ENCODE measurements at regions not wholly inside any gene's neighbourhood (a gene's known extent, or its start where the extent isn't known, plus 50 kb on each side); places are given as distances from the start of the nearest gene placed in this dataset.

DNA sequence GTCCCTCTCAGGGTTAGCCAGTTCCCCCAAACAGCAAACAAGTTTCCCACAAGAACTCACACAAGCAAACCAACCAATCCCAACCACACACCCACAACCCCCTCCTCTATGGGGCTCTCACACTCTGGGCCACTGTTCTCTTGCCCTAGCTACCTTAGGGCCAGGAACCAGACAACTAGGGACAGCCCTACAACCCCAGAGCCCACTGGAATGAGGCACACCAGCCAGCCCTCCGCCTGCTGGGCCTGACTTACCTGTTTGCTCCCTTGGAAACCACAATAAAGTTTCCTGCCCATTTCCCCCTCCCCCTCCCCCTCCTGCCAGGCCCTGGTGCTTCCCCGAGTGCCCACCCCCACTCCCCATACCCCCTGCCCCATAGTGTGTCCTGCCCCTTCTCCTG, 132.6 kb downstream of the WDR11 start:
- DNase-seq (no peak), ATAC-seq (replicated peaks in 1 of 4) (no peak)
- POLR2A ChIA-PET, result no interaction called here
- CTCF ChIA-PET, result interaction anchor here in 1 of 2 donors (0.7 kb wide), 1 partner anchor 227 kb away, joined by 3 read pairs; no protein-coding TSS in a partner anchor
- H3K27me3 ChIP-seq (replicated peaks in 1 of 2; ENCODE audit: control insufficient read depth in 2 of 2, extremely low read depth in 1 of 2, insufficient read depth in 2 of 2, low read length in 1 of 2), result peaks cover 6 to 34% of the 10 kb centered on the region in 2 experiments
- Mint-ChIP-seq H3K4me1 (peaks cover 0 to 13% (median 8%) of the 10 kb centered on the region in 3 donors), H3K27me3 (peaks cover 29 to 33% of the 10 kb centered on the region in 2 donors), H3K27ac (no peak overlapping the region), H3K4me3 (no peak overlapping the region), H3K9me3 (peaks cover 3 to 10% (median 7%) of the 10 kb centered on the region in 3 donors), H3K36me3 (no peaks in the 10 kb centered on the region)
- H3K36me3 ChIP-seq (ENCODE audit: control insufficient read depth in 2 of 2, extremely low read depth in 1 of 2, insufficient read depth in 1 of 2, low read length in 1 of 2), result no peaks in the 10 kb centered on the region
- no peaks in the 10 kb centered on the region for H3K9me3 ChIP-seq
- H3K27ac ChIP-seq (ENCODE audit: low read length), result no peak overlapping the region
- 100% methylated on average over 1 of the region's 2 CpGs for WGBS (ENCODE audit: insufficient coverage)
- no peak overlapping the region for H3K4me3 ChIP-seq (ENCODE audit: control insufficient read depth in 1 of 2, extremely low read depth in 1 of 2, low read length in 1 of 2)
- peaks cover 0 to 13% of the 10 kb centered on the region in 2 experiments for H3K4me1 ChIP-seq (ENCODE audit: control insufficient read depth in 1 of 2, extremely low read depth in 1 of 2, insufficient read depth in 2 of 2, low read length in 2 of 2)

- Mint-ChIP-seq H3K9me3 (peaks cover 4 to 12% (median 10%) of the 10 kb centered on the region in 3 donors), H3K4me1 (peaks cover 0 to 10% (median 3%) of the 10 kb centered on the region in 3 donors), H3K36me3 (no peaks in the 10 kb centered on the region), H3K4me3 (no peak overlapping the region), H3K27ac (no peak overlapping the region), H3K27me3 (peaks cover 25 to 32% of the 10 kb centered on the region in 2 donors)
- 62% methylated on average over 4 of the region's 4 CpGs for WGBS (ENCODE audit: insufficient coverage)
- Histone ChIP-seq H3K4me1 (ENCODE audit: control insufficient read depth in 1 of 2, extremely low read depth in 1 of 2, insufficient read depth in 2 of 2, low read length in 2 of 2) (peaks cover 0 to 9% of the 10 kb centered on the region in 2 experiments), H3K27ac (ENCODE audit: low read length) (no peak overlapping the region), H3K4me3 (ENCODE audit: control insufficient read depth in 1 of 2, extremely low read depth in 1 of 2, low read length in 1 of 2) (no peak overlapping the region), H3K9me3 (no peaks in the 10 kb centered on the region), H3K36me3 (ENCODE audit: control insufficient read depth in 2 of 2, extremely low read depth in 1 of 2, insufficient read depth in 1 of 2, low read length in 1 of 2) (no peaks in the 10 kb centered on the region), H3K27me3 (replicated peaks in 1 of 2; ENCODE audit: control insufficient read depth in 2 of 2, extremely low read depth in 1 of 2, insufficient read depth in 2 of 2, low read length in 1 of 2) (peaks cover 2 to 30% of the 10 kb centered on the region in 2 experiments)
- DNase-seq (no peak), ATAC-seq (replicated peaks in 1 of 4) (no peak)
- ChIA-PET POLR2A (no interaction called here), CTCF (no interaction called here)
Observed at GRCh38 chr10:120984221-120984620, 133.1 kb downstream of the WDR11 start.

- H3K4me3 Mint-ChIP-seq, result no peak overlapping the region
Observed at GRCh38 chr10:120987359-120987758, 136.2 kb downstream of the WDR11 start.

DNA sequence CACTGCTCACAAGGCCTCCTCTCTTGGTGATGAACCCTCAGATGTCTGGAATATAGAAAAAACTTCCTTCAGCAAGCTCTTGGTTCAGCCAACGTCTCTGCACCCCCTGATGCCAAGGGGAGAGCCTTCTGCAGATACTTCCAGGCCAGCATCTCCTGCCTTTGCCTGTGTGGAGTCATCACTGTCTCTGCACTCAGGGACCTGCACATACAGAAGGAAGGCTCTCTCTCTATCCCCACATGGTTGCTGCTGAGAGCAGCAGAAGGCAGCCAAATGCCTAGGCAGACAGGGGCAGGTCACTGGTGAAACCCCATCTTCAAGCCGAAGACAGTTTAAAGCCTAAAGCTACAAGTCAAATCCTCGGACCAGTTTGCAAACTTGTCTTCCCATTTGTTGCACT, 137.6 kb downstream of the WDR11 start:
- H3K4me3 Mint-ChIP-seq, result no peak overlapping the region
- no peaks in the 10 kb centered on the region for H3K9me3 ChIP-seq
- no peak for DNase-seq
- no peaks in the 10 kb centered on the region for H3K36me3 Mint-ChIP-seq
- H3K4me1 ChIP-seq (ENCODE audit: control insufficient read depth in 1 of 2, extremely low read depth in 1 of 2, insufficient read depth in 2 of 2, low read length in 2 of 2), result peaks cover 0 to 6% of the 10 kb centered on the region in 2 experiments
- H3K27me3 Mint-ChIP-seq, result peaks cover 8 to 19% of the 10 kb centered on the region in 2 donors
- H3K36me3 ChIP-seq (ENCODE audit: control insufficient read depth in 2 of 2, extremely low read depth in 1 of 2, insufficient read depth in 1 of 2, low read length in 1 of 2), result no peaks in the 10 kb centered on the region
- POLR2A ChIA-PET, result no interaction called here
- ATAC-seq (replicated peaks in 1 of 4), result no peak
- WGBS (ENCODE audit: insufficient coverage), result 66% methylated on average over 3 of the region's 3 CpGs
- peaks cover 10 to 13% (median 10%) of the 10 kb centered on the region in 3 donors for H3K9me3 Mint-ChIP-seq
- peaks cover 0 to 6% (median 0%) of the 10 kb centered on the region in 3 donors for H3K4me1 Mint-ChIP-seq
- no peak overlapping the region for H3K27ac ChIP-seq (ENCODE audit: low read length)
- CTCF ChIA-PET, result no interaction called here
- no peak overlapping the region for H3K27ac Mint-ChIP-seq
- H3K4me3 ChIP-seq (ENCODE audit: control insufficient read depth in 1 of 2, extremely low read depth in 1 of 2, low read length in 1 of 2), result no peak overlapping the region
- peaks cover 0 to 13% of the 10 kb centered on the region in 2 experiments for H3K27me3 ChIP-seq (replicated peaks in 1 of 2; ENCODE audit: control insufficient read depth in 2 of 2, extremely low read depth in 1 of 2, insufficient read depth in 2 of 2, low read length in 1 of 2)

More at GRCh38 chr10:120987359-120987758, 136.2 kb downstream of the WDR11 start:
- Mint-ChIP-seq H3K27ac (peak overlapping the region in 1 of 2 donors; percentile 25), H3K36me3 (no peaks in the 10 kb centered on the region), H3K27me3 (peaks cover 10 to 23% of the 10 kb centered on the region in 2 donors), H3K4me1 (peaks cover 0 to 6% (median 0%) of the 10 kb centered on the region in 3 donors), H3K9me3 (peaks cover 7 to 13% (median 10%) of the 10 kb centered on the region in 3 donors)
- WGBS (ENCODE audit: insufficient coverage), result 38% methylated on average over 2 of the region's 2 CpGs
- H3K36me3 ChIP-seq (ENCODE audit: control insufficient read depth in 2 of 2, extremely low read depth in 1 of 2, insufficient read depth in 1 of 2, low read length in 1 of 2), result no peaks in the 10 kb centered on the region
- no peaks in the 10 kb centered on the region for H3K9me3 ChIP-seq
- peaks cover 0 to 6% of the 10 kb centered on the region in 2 experiments for H3K4me1 ChIP-seq (ENCODE audit: control insufficient read depth in 1 of 2, extremely low read depth in 1 of 2, insufficient read depth in 2 of 2, low read length in 2 of 2)
- H3K27ac ChIP-seq (ENCODE audit: low read length), result peak overlapping the region; percentile 29
- H3K4me3 ChIP-seq (ENCODE audit: control insufficient read depth in 1 of 2, extremely low read depth in 1 of 2, low read length in 1 of 2), result no peak overlapping the region
- peak in 1 of 35 experiments; percentile 2 for DNase-seq
- ChIA-PET CTCF (no interaction called here), POLR2A (no interaction called here)
- ATAC-seq (replicated peaks in 1 of 4), result peak in 1 of 4 experiments; percentile 36
- H3K27me3 ChIP-seq (replicated peaks in 1 of 2; ENCODE audit: control insufficient read depth in 2 of 2, extremely low read depth in 1 of 2, insufficient read depth in 2 of 2, low read length in 1 of 2), result peaks cover 0 to 13% of the 10 kb centered on the region in 2 experiments

GRCh38 chr10:120989279-120989678, 138.1 kb downstream of the WDR11 start:
- no peak for ATAC-seq (replicated peaks in 1 of 4)
- WGBS (ENCODE audit: insufficient coverage), result 88% methylated on average over 1 of the region's 2 CpGs
- Histone ChIP-seq H3K27ac (ENCODE audit: low read length) (no peak overlapping the region), H3K36me3 (ENCODE audit: control insufficient read depth in 2 of 2, extremely low read depth in 1 of 2, insufficient read depth in 1 of 2, low read length in 1 of 2) (no peaks in the 10 kb centered on the region), H3K4me3 (ENCODE audit: control insufficient read depth in 1 of 2, extremely low read depth in 1 of 2, low read length in 1 of 2) (no peak overlapping the region), H3K4me1 (ENCODE audit: control insufficient read depth in 1 of 2, extremely low read depth in 1 of 2, insufficient read depth in 2 of 2, low read length in 2 of 2) (peaks cover 0 to 6% of the 10 kb centered on the region in 2 experiments), H3K9me3 (no peaks in the 10 kb centered on the region), H3K27me3 (replicated peaks in 1 of 2; ENCODE audit: control insufficient read depth in 2 of 2, extremely low read depth in 1 of 2, insufficient read depth in 2 of 2, low read length in 1 of 2) (peaks cover 0 to 9% of the 10 kb centered on the region in 2 experiments)
- no peak for DNase-seq
- CTCF ChIA-PET, result no interaction called here
- H3K4me3 Mint-ChIP-seq, result no peak overlapping the region
- H3K9me3 Mint-ChIP-seq, result peaks cover 10 to 13% (median 11%) of the 10 kb centered on the region in 3 donors
- no peak overlapping the region for H3K27ac Mint-ChIP-seq
- peaks cover 8 to 16% of the 10 kb centered on the region in 2 donors for H3K27me3 Mint-ChIP-seq
- no peaks in the 10 kb centered on the region for H3K36me3 Mint-ChIP-seq
- H3K4me1 Mint-ChIP-seq, result peaks cover 0 to 6% (median 0%) of the 10 kb centered on the region in 3 donors
- POLR2A ChIA-PET, result no interaction called here

DNA sequence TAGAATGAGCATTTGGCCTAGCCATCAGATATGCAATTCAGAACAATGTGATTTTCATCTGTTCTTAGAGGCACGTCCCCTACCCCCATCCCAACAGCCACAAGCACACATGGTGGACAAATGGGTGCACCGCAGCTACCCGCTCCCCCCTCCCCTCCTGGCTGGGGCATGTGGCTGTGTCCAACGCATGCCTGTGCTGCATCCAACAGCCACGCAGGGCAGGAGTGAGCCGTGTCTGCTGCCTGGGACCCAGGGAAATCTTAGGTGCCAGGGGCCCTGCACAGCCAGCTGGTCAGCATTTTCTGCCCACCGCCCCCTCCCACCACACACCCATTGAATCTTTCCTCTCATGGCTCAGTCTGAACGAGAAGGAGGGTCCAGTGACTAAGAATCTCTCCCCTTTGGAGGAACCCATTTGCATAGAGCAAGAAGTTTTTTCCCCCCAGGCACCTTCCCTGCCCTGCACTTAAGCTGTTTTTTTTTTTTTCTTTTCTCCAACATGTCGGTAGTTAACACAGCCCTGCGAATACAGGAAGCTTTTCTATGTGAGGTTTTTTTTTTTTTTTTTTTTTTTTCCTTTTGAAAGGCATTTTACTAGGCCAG, 138.9 kb downstream of the WDR11 start:
- Histone ChIP-seq H3K4me1 (ENCODE audit: control insufficient read depth in 1 of 2, extremely low read depth in 1 of 2, insufficient read depth in 2 of 2, low read length in 2 of 2) (peaks cover 0 to 6% of the 10 kb centered on the region in 2 experiments), H3K9me3 (no peaks in the 10 kb centered on the region), H3K4me3 (ENCODE audit: control insufficient read depth in 1 of 2, extremely low read depth in 1 of 2, low read length in 1 of 2) (no peak overlapping the region), H3K27me3 (replicated peaks in 1 of 2; ENCODE audit: control insufficient read depth in 2 of 2, extremely low read depth in 1 of 2, insufficient read depth in 2 of 2, low read length in 1 of 2) (peaks cover 0 to 8% of the 10 kb centered on the region in 2 experiments), H3K36me3 (ENCODE audit: control insufficient read depth in 2 of 2, extremely low read depth in 1 of 2, insufficient read depth in 1 of 2, low read length in 1 of 2) (no peaks in the 10 kb centered on the region), H3K27ac (ENCODE audit: low read length) (no peak overlapping the region)
- ChIA-PET POLR2A (interaction anchor here in 1 of 2 donors (0.6 kb wide), 2 partner anchors 252 to 328 kb away, joined by 3 to 5 read pairs; no protein-coding TSS in a partner anchor), CTCF (no interaction called here)
- peaks cover 0 to 6% (median 0%) of the 10 kb centered on the region in 3 donors for H3K4me1 Mint-ChIP-seq
- H3K36me3 Mint-ChIP-seq, result no peaks in the 10 kb centered on the region
- no peak overlapping the region for H3K27ac Mint-ChIP-seq
- DNase-seq, result no peak
- no peak for ATAC-seq (replicated peaks in 1 of 4)
- 74% methylated on average over 6 of the region's 10 CpGs for WGBS (ENCODE audit: insufficient coverage)
- peaks cover 8 to 14% of the 10 kb centered on the region in 2 donors for H3K27me3 Mint-ChIP-seq
- H3K9me3 Mint-ChIP-seq, result peaks cover 7 to 13% (median 11%) of the 10 kb centered on the region in 3 donors
- H3K4me3 Mint-ChIP-seq, result no peak overlapping the region
